ENCODE measurements at regions not wholly inside any gene's neighbourhood (a gene's known extent, or its start where the extent isn't known, plus 50 kb on each side); places are given as distances from the start of the nearest gene placed in this dataset.
"Not testable (repeated sequence)": the region's sequence is repeated elsewhere in the genome, so short reads cannot be mapped to it uniquely, and the experiment has no call there.

GRCh38 chr2:89585558-89585920, 894.1 kb downstream of the RPIA start:
- not testable (repeated sequence) for TF ChIP-seq CTCF, POLR2A (IDR thresholded peaks at IDR 0.05)
